Esophagus muscularis mucosa (tissue), 4 donors: ENCODE measurements at regions not wholly inside any gene's neighbourhood (a gene's known extent, or its start where the extent isn't known, plus 50 kb on each side); places are given as distances from the start of the nearest gene placed in this dataset.

Experiments used
- DNase-seq: peaks from one replicate; pipeline ENCODE4 v3.0.0-alpha.2; 2017; ENCODE audit errors: extremely low spot score
- H3K27ac ChIP-seq, 4 donors: fragments of 200-600 bp; sonication (generic); replicated peaks in 1 of 4; 1 replicate in 3 of 4; 2 replicates in 1 of 4; pipeline ENCODE4 v1.5.1; 2016 to 2019; ENCODE audit warnings: mild to moderate bottlenecking in 1 of 4
- H3K27me3 ChIP-seq, 4 donors: fragments of 200-600 bp; sonication (generic); one replicate each; pipeline versions ENCODE4 v1.5.1 to v1.6.0; 2016 to 2019
- H3K36me3 ChIP-seq, 4 donors: fragments of 200-600 bp; sonication (generic); one replicate each; pipeline ENCODE4 v1.5.1; 2016 to 2019
- H3K4me1 ChIP-seq, 4 donors: fragments of 200-600 bp; sonication (generic); one replicate each; pipeline ENCODE4 v1.5.1; 2016 to 2019
- H3K4me3 ChIP-seq, 4 donors: fragments of 200-600 bp; sonication (generic); 1 replicate in 2 of 4; 2 replicates in 2 of 4; pipeline ENCODE4 v1.5.1; 2016 to 2019; ENCODE audit warnings: mild to moderate bottlenecking in 4 of 4, moderate library complexity in 1 of 4
- H3K9me3 ChIP-seq, 4 donors: fragments of 200-600 bp; sonication (generic); 1 replicate in 3 of 4; 2 replicates in 1 of 4; pipeline ENCODE4 v1.5.1; 2016 to 2019
- EP300 ChIP-seq: sonication (generic); formaldehyde crosslinking; IDR thresholded peaks from one replicate; pipeline ENCODE4 v1.6.1; 2017; ENCODE audit warnings: antibody characterized with exemption
- POLR2A ChIP-seq: fragments of 450-650 bp; IDR thresholded peaks from one replicate; pipeline ENCODE4 v1.6.1; 2017; ENCODE audit warnings: antibody characterized with exemption, moderate library complexity, mild to moderate bottlenecking, low read depth
- POLR2AphosphoS5 ChIP-seq, 2 donors: sonication (generic); formaldehyde crosslinking; IDR thresholded peaks; one replicate each; pipeline ENCODE4 v1.6.1; 2017; ENCODE audit warnings: antibody characterized with exemption in 2 of 2
- WGBS: methylation state at CpG from one replicate; pipeline ENCODE4 v1.1.5; 2018; 5-methylcytosine and 5-hydroxymethylcytosine counted together
- intact Hi-C: fragments of 100-400 bp; cut with DNase I; formaldehyde crosslinking; loops from one replicate; pipeline ENCODE4 v1.15.1; 2023
- TF ChIP-seq, protein P1 (sequence below), 3 experiments: fragments of 200-600 bp in 2 of 3; fragments of 450-650 bp in 1 of 3; sonication (generic) in 2 of 3; IDR thresholded peaks; one replicate each; pipeline ENCODE4 v1.5.1; 2017 to 2019; ENCODE audit warnings: antibody characterized with exemption in 3 of 3, mild to moderate bottlenecking in 2 of 3, moderate library complexity in 1 of 3

DNA sequence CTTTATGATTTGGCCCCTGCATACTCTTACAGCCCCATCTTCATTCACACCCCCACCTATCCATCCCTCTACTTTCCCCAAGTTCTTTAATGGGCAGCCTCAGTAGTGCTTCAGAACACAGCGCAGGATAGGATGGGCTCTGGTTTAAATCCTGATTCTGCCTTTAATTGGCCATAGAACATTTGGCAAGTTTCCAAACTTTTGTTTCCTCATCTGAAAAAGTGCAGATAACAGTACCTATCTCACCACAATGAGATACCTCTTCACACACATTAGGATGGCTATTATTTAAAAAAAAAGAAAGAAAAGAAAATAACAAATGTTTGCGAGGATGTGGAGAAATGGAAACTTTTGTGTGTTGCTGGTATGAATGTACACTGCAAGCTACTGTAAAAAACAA is 142.5 kb upstream of the VANGL1 start:
- H3K4me1 ChIP-seq: no peaks in the 10 kb centered on the region
- no peaks in the 10 kb centered on the region for H3K9me3 ChIP-seq
- no peak for TF ChIP-seq EP300
- TF ChIP-seq, protein P1, sequence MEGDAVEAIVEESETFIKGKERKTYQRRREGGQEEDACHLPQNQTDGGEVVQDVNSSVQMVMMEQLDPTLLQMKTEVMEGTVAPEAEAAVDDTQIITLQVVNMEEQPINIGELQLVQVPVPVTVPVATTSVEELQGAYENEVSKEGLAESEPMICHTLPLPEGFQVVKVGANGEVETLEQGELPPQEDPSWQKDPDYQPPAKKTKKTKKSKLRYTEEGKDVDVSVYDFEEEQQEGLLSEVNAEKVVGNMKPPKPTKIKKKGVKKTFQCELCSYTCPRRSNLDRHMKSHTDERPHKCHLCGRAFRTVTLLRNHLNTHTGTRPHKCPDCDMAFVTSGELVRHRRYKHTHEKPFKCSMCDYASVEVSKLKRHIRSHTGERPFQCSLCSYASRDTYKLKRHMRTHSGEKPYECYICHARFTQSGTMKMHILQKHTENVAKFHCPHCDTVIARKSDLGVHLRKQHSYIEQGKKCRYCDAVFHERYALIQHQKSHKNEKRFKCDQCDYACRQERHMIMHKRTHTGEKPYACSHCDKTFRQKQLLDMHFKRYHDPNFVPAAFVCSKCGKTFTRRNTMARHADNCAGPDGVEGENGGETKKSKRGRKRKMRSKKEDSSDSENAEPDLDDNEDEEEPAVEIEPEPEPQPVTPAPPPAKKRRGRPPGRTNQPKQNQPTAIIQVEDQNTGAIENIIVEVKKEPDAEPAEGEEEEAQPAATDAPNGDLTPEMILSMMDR (IDR thresholded peaks at IDR 0.05): no peak
- no peak for TF ChIP-seq POLR2A
- TF ChIP-seq POLR2AphosphoS5 (IDR thresholded peaks at IDR 0.05): no peak
- WGBS: 97% methylated on average over 2 of the region's 2 CpGs
- no peak overlapping the region for H3K27ac ChIP-seq
- H3K4me3 ChIP-seq: no peak overlapping the region
- no peaks in the 10 kb centered on the region for H3K27me3 ChIP-seq
- no peaks in the 10 kb centered on the region for H3K36me3 ChIP-seq
- intact Hi-C loops: no loop called here
- no peak for DNase-seq

DNA sequence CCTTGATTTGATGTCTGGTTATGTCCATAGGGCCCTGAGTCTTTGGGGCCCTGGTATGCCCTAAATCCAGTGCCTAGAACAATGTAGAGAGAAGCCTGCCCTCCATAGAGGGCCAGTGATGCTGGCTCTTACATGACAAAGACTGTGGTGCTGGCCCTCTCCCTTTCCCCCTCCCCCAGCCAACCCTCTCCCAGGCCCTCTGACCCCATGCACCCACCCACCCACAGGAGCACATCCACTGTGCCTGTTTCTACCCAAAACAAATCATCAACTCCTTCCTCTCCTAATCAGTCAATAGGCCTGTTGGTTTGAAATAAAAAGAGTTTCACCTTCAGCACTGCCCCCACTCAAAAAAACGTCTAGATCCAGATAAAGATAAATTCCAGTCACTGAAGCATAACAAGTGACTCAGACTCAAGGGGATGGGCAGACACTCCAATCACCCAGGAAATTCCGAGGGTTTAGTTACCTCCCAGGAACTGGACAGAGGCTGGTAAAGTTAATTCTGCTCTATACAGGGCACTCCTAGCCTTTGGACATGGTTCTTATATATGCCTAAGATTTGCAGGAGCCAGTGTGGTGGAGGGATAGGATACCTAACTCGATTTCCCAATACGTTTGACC is 144.8 kb upstream of the VANGL1 start:
- no peaks in the 10 kb centered on the region for H3K9me3 ChIP-seq
- DNase-seq: peak; percentile 80
- no peak overlapping the region for H3K27ac ChIP-seq
- no peak for TF ChIP-seq POLR2A
- 47% methylated on average over 4 of the region's 4 CpGs for WGBS
- H3K4me1 ChIP-seq: no peaks in the 10 kb centered on the region
- no peaks in the 10 kb centered on the region for H3K36me3 ChIP-seq
- no peak overlapping the region for H3K4me3 ChIP-seq
- H3K27me3 ChIP-seq: no peaks in the 10 kb centered on the region
- intact Hi-C loops: no loop called here

DNA sequence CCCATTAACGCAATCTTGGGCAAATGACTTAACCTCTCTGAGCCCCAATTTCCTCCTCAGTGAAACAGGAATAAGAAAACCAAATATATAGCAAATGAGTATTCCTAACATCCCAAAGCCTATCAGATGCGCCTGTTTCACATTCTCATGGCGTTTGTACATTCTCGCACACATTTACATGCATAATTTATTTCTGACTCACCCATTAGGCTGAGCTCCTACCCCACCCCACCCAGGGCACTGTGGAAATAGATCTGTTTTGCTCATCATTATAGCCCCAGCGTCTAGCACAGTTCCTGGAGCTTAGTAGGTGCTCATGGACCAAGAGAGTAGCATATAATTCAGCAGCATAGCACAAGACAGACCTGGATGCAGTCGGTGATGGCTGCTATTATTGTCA is 146.1 kb upstream of the VANGL1 start:
- intact Hi-C loops: no loop called here
- no peak overlapping the region for H3K4me3 ChIP-seq
- no peak overlapping the region for H3K27ac ChIP-seq
- TF ChIP-seq POLR2A (no peak), POLR2AphosphoS5 (IDR thresholded peaks at IDR 0.05) (no peak), EP300 (no peak)
- TF ChIP-seq, protein P1 (IDR thresholded peaks at IDR 0.05): no peak
- no peaks in the 10 kb centered on the region for H3K36me3 ChIP-seq
- no peaks in the 10 kb centered on the region for H3K4me1 ChIP-seq
- no peaks in the 10 kb centered on the region for H3K9me3 ChIP-seq
- no peak for DNase-seq
- no peaks in the 10 kb centered on the region for H3K27me3 ChIP-seq
- 87% methylated on average over 6 of the region's 6 CpGs for WGBS

DNA sequence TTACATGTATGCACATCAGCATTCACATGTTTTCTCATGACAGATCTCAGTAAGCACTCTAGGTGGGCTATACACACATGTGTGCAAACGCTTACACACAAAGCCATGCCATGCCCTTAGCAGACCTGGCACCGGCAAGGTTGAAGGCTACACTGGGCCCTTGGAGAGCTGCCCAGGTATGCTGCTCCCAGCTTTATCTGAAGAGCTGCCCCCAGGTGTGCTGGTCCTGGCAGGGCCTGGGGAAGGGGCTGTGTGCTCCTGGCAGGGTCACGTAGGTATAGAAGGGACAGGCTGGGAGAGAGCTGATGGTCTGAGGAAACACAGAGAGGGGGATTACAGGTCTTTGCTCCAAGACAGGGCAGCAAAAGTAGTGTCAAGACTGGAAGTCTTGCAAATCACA is 146.7 kb upstream of the VANGL1 start:
- DNase-seq: no peak
- Histone ChIP-seq H3K36me3 (no peaks in the 10 kb centered on the region), H3K27me3 (no peaks in the 10 kb centered on the region), H3K4me1 (no peaks in the 10 kb centered on the region), H3K9me3 (no peaks in the 10 kb centered on the region), H3K4me3 (no peak overlapping the region), H3K27ac (no peak overlapping the region)
- 88% methylated on average over 3 of the region's 3 CpGs for WGBS
- intact Hi-C loops: no loop called here
- TF ChIP-seq POLR2A (no peak), POLR2AphosphoS5 (IDR thresholded peaks at IDR 0.05) (no peak), EP300 (no peak)
- TF ChIP-seq, protein P1 (IDR thresholded peaks at IDR 0.05): no peak

DNA sequence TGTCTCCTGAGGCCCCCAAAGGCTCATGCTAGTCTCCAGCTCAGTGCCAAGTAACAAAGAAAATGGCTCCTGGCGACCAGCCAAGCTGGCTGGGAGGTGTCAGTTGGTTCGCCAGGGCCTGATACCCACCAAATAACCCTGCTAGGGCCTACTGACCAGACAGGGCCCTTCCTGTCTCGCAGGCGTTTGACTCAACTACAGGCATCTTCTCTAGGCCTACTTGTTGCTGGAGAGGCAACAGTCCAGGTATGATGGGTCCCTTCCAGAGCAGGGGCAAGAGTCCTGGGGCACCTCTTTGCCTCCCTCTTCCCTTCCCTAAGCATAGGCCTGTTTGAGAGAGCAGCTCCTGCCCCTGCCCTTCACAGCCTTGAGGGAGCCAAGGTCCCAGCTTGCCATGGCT is 147.9 kb upstream of the VANGL1 start:
- Histone ChIP-seq H3K27me3 (no peaks in the 10 kb centered on the region), H3K4me1 (no peaks in the 10 kb centered on the region), H3K36me3 (no peaks in the 10 kb centered on the region), H3K9me3 (peaks cover 0 to 3% (median 0%) of the 10 kb centered on the region in 4 donors), H3K4me3 (no peak overlapping the region), H3K27ac (no peak overlapping the region)
- WGBS: 86% methylated on average over 2 of the region's 4 CpGs
- peak; percentile 87 for DNase-seq
- intact Hi-C loops: no loop called here
- TF ChIP-seq, protein P1 (IDR thresholded peaks at IDR 0.05): no peak
- TF ChIP-seq EP300 (no peak), POLR2A (no peak), POLR2AphosphoS5 (IDR thresholded peaks at IDR 0.05) (no peak)
